Fibroblast of lung (primary cell): ENCODE measurements at regions not wholly inside any gene's neighbourhood (a gene's known extent, or its start where the extent isn't known, plus 50 kb on each side); places are given as distances from the start of the nearest gene placed in this dataset.

Experiments used
- CTCF ChIP-seq, 2 donors: IDR thresholded peaks in 1 of 2; conservative IDR thresholded peaks in 1 of 2; 1 replicate in 1 of 2; 2 replicates in 1 of 2; pipeline ENCODE4 v1.5.1; 2011 to 2012; ENCODE audit warnings: low read length in 2 of 2, control low read depth in 1 of 2, inconsistent platforms in 1 of 2, low read depth in 1 of 2, mild to moderate bottlenecking in 1 of 2
- EZH2 ChIP-seq: IDR thresholded peaks from 2 replicates; pipeline ENCODE4 v1.5.1; 2012; ENCODE audit warnings: low read length, control low read depth, mild to moderate bottlenecking; ENCODE audit errors: missing control alignments

DNA sequence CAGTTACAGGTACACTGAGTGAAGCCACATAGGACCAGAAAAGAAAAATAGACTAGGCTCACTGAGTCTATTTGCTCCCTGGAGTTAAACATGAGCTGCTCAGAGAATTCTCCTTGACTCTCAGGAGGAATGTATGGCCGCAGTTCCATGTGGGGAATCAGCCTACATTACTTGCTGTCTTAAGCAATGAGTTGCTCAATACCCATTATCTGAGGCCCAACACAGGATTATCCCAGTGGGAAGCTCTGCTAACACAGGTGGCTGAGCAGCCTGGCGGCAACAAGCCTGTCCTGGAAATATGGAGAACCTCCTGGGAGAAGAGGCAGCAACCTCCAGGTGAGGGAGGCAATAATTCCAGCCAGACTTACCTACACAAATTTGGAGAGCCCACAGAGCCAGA lies 177.5 kb upstream of the NREP start:
- TF ChIP-seq CTCF (conservative IDR thresholded peaks at IDR 0.05 in 1 of 2, IDR thresholded peaks at IDR 0.05 in 1 of 2; ENCODE audit: low read depth in 1 of 2, low read length in 2 of 2) (no peak), EZH2 (no peak)
